T-cell (primary cell): ENCODE measurements at regions not wholly inside any gene's neighbourhood (a gene's known extent, or its start where the extent isn't known, plus 50 kb on each side); places are given as distances from the start of the nearest gene placed in this dataset.
A peak's percentile ranks its signal among the peaks of the same experiment; 100 is the strongest.

ENCODE experiments used
- ATAC-seq, 4 experiments: fragments of 200-7000 bp in 3 of 4; fragments of 150-1000 bp in 1 of 4; cut with Tn5 transposase; replicated peaks in 1 of 4; 1 replicate in 3 of 4; 2 replicates in 1 of 4; pipeline ENCODE4 v1.10.0; 2021; ENCODE audit warnings: moderate library complexity in 3 of 4, mild to moderate bottlenecking in 2 of 4, moderate number of reproducible peaks in 1 of 4
- CTCF ChIA-PET, 2 donors: fragments of 300-600 bp; sonication (Branson Sonifier 250); formaldehyde crosslinking; loops; one replicate each; lab custom pipeline; 2022; ENCODE audit warnings: antibody characterized with exemption in 2 of 2; lab: Charles Lee
- POLR2A ChIA-PET, 2 donors: fragments of 300-600 bp; sonication (Branson Sonifier 250); formaldehyde crosslinking; loops; one replicate each; lab custom pipeline; 2022; ENCODE audit warnings: antibody characterized with exemption in 2 of 2; lab: Charles Lee
- DNase-seq, 35 experiments: peaks; one replicate each; pipeline versions ENCODE4 v3.0.0 to v3.0.0-alpha.2; 2013 to 2023
- H3K27ac ChIP-seq: one replicate; pipeline ENCODE4 v1.5.1; 2013; ENCODE audit warnings: low read length
- H3K27me3 ChIP-seq, 2 experiments: replicated peaks in 1 of 2; 1 replicate in 1 of 2; 2 replicates in 1 of 2; pipeline versions ENCODE4 v1.6.1 to v1.7.0; 2013; ENCODE audit warnings: low read length in 1 of 2, mixed read lengths in 1 of 2; ENCODE audit not compliant: control insufficient read depth in 2 of 2, insufficient read depth in 2 of 2; ENCODE audit errors: extremely low read depth in 1 of 2
- H3K36me3 ChIP-seq, 2 donors: 1 replicate in 1 of 2; 2 replicates in 1 of 2; pipeline versions ENCODE4 v1.6.1 to v1.7.0; 2013; ENCODE audit warnings: low read length in 1 of 2; ENCODE audit not compliant: control insufficient read depth in 2 of 2, insufficient read depth in 1 of 2; ENCODE audit errors: extremely low read depth in 1 of 2
- H3K4me1 ChIP-seq, 2 experiments: 1 replicate in 1 of 2; 2 replicates in 1 of 2; pipeline versions ENCODE4 v1.6.1 to v1.7.0; 2013; ENCODE audit warnings: low read length in 2 of 2, mixed read lengths in 1 of 2; ENCODE audit not compliant: insufficient read depth in 2 of 2, control insufficient read depth in 1 of 2; ENCODE audit errors: extremely low read depth in 1 of 2
- H3K4me3 ChIP-seq, 2 donors: 1 replicate in 1 of 2; 2 replicates in 1 of 2; pipeline versions ENCODE4 v1.5.1 to v1.7.0; 2013; ENCODE audit warnings: mild to moderate bottlenecking in 2 of 2, low read length in 1 of 2, moderate library complexity in 1 of 2; ENCODE audit not compliant: control insufficient read depth in 1 of 2; ENCODE audit errors: extremely low read depth in 1 of 2
- H3K9me3 ChIP-seq: 2 replicates; pipeline ENCODE4 v1.7.0; 2013
- H3K27ac Mint-ChIP-seq, 2 donors: one replicate each; pipeline ENCODE4 v1.8.0; 2020 to 2021; ENCODE audit warnings: mild to moderate bottlenecking in 2 of 2, mixed read lengths in 2 of 2
- H3K27me3 Mint-ChIP-seq, 2 donors: one replicate each; pipeline ENCODE4 v1.8.0; 2021 to 2022; ENCODE audit warnings: mixed read lengths in 2 of 2
- H3K36me3 Mint-ChIP-seq: one replicate; pipeline ENCODE4 v1.8.0; 2021; ENCODE audit warnings: mixed read lengths
- H3K4me1 Mint-ChIP-seq, 3 donors: one replicate each; pipeline ENCODE4 v1.8.0; 2020 to 2022; ENCODE audit warnings: mixed read lengths in 3 of 3, mild to moderate bottlenecking in 1 of 3
- H3K4me3 Mint-ChIP-seq, 3 donors: one replicate each; pipeline ENCODE4 v1.8.0; 2020 to 2022; ENCODE audit warnings: mild to moderate bottlenecking in 3 of 3, mixed read lengths in 3 of 3, moderate library complexity in 3 of 3
- H3K9me3 Mint-ChIP-seq, 3 donors: one replicate each; pipeline ENCODE4 v1.8.0; 2020 to 2022; ENCODE audit warnings: mixed read lengths in 3 of 3
- WGBS: methylation state at CpG from one replicate; pipeline ENCODE4 v1.1.5; 2013; ENCODE audit warnings: missing lambda C conversion rate; ENCODE audit not compliant: insufficient coverage; 5-methylcytosine and 5-hydroxymethylcytosine counted together

DNA sequence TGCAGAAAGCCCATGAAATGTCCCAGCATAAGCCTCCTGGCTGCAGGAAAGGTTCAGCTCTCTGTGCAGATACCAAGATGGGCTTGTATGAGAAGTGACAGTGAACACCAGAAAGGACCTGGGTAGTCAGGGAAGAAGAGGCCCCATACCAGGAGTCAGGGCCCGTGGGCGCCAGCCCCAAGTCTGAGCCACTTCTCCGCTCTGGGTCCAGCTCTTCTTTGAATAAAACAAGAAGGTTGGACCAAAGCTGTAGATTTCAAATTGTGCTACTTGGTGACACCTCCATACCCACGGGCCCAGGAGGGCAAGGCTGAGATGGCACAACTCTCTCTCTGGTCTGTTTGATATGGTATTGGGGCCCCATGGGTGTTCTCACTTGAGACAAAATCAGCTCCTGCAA lies 261.5 kb downstream of the UACA start:
- H3K9me3 ChIP-seq: no peaks in the 10 kb centered on the region
- ChIA-PET CTCF (interaction anchor here in 1 of 2 donors (0.7 kb wide), 1 partner anchor 13 kb away, joined by 3 read pairs; no protein-coding TSS in a partner anchor), POLR2A (no interaction called here)
- no peaks in the 10 kb centered on the region for H3K27me3 Mint-ChIP-seq
- H3K9me3 Mint-ChIP-seq: peaks cover 0 to 3% (median 0%) of the 10 kb centered on the region in 3 donors
- H3K4me3 ChIP-seq: no peak overlapping the region
- peaks cover 4% of the 10 kb centered on the region for H3K36me3 Mint-ChIP-seq
- H3K36me3 ChIP-seq: no peaks in the 10 kb centered on the region
- no CpG with 5 or more reads among the region's 4 CpGs for WGBS
- H3K27ac ChIP-seq: no peak overlapping the region
- no peak overlapping the region for H3K27ac Mint-ChIP-seq
- ATAC-seq (no peak), DNase-seq (no peak)
- H3K27me3 ChIP-seq: peaks cover 0 to 6% of the 10 kb centered on the region in 2 experiments
- H3K4me3 Mint-ChIP-seq: peak overlapping the region in 1 of 3 donors; percentile 37
- H3K4me1 Mint-ChIP-seq: peaks cover 60 to 71% (median 65%) of the 10 kb centered on the region in 3 donors
- H3K4me1 ChIP-seq: peaks cover 30 to 58% of the 10 kb centered on the region in 2 experiments

DNA sequence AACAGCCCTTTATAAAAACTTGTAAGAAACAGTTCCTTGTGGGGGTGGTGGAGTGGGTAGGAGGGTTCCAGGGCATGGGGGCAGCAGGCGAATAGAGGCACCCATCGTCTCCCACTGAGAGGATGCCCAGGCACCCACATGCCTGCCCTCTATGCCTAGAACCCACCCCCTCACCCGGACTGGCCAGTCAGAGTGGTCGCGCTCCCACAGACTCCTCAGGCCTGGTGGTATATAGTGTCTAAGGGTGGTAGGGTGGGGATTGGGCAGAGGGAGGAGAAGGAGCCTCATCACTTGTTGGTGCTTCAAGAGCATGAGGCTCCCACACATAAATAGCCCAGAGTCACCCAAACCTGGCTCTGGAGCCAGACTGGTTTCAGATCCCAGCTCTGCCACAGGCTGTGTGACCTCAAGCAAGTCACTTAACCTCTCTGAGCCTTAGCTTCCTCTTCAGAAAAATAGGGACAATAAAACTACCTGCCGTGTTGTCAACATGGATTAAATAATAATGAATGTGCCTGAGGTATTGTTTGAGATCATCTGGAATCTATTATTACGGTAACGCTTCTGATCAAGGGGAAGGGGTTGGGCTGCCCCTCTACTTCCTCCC lies 262.1 kb downstream of the UACA start:
- no peak overlapping the region for H3K27ac ChIP-seq
- ChIA-PET CTCF (interaction anchor here in 1 of 2 donors (0.7 kb wide), 1 partner anchor 12 kb away, joined by 3 read pairs; no protein-coding TSS in a partner anchor), POLR2A (no interaction called here)
- ATAC-seq (no peak), DNase-seq (no peak)
- no peaks in the 10 kb centered on the region for H3K36me3 ChIP-seq
- H3K4me3 Mint-ChIP-seq: peak overlapping the region in 1 of 3 donors; percentile 37
- no peaks in the 10 kb centered on the region for H3K27me3 Mint-ChIP-seq
- H3K27ac Mint-ChIP-seq: no peak overlapping the region
- no CpG with 5 or more reads among the region's 8 CpGs for WGBS
- H3K4me1 ChIP-seq: peaks cover 30 to 61% of the 10 kb centered on the region in 2 experiments
- H3K27me3 ChIP-seq: peaks cover 0 to 6% of the 10 kb centered on the region in 2 experiments
- H3K9me3 ChIP-seq: no peaks in the 10 kb centered on the region
- no peaks in the 10 kb centered on the region for H3K36me3 Mint-ChIP-seq
- no peaks in the 10 kb centered on the region for H3K9me3 Mint-ChIP-seq
- H3K4me1 Mint-ChIP-seq: peaks cover 57 to 77% (median 66%) of the 10 kb centered on the region in 3 donors
- H3K4me3 ChIP-seq: no peak overlapping the region

DNA sequence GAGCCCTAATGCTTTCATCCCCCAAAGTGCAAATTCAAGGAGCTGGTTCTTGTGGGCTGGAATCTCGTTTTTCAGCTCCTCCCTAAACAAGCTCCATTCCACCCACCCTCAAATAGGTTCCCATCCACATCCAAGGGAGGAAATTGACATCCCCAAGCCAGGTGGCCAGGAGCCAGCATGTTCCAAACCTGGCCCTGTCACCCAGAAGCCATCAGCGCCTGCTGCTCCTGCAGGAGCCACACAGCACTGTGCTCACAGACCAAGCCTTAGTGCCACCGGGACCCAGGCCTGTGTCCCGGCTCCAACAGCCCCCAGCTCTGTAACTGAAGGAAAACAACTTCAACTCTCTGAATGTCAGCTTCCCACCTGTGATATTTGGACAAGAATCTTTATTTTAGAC lies 263.6 kb downstream of the UACA start:
- H3K27me3 ChIP-seq: peaks cover 0 to 6% of the 10 kb centered on the region in 2 experiments
- DNase-seq (no peak), ATAC-seq (no peak)
- CTCF ChIA-PET: no interaction called here
- H3K4me3 ChIP-seq: no peak overlapping the region
- H3K9me3 ChIP-seq: no peaks in the 10 kb centered on the region
- WGBS: 89% methylated on average over 2 of the region's 4 CpGs
- H3K36me3 Mint-ChIP-seq: no peaks in the 10 kb centered on the region
- peaks cover 30 to 58% of the 10 kb centered on the region in 2 experiments for H3K4me1 ChIP-seq
- H3K27me3 Mint-ChIP-seq: no peaks in the 10 kb centered on the region
- no peak overlapping the region for H3K27ac ChIP-seq
- POLR2A ChIA-PET: no interaction called here
- no peaks in the 10 kb centered on the region for H3K36me3 ChIP-seq
- H3K4me3 Mint-ChIP-seq: no peak overlapping the region
- H3K9me3 Mint-ChIP-seq: no peaks in the 10 kb centered on the region
- H3K4me1 Mint-ChIP-seq: peaks cover 60 to 85% (median 67%) of the 10 kb centered on the region in 3 donors
- no peak overlapping the region for H3K27ac Mint-ChIP-seq

- H3K27me3 ChIP-seq: peaks cover 0 to 6% of the 10 kb centered on the region in 2 experiments
- peaks cover 17 to 58% of the 10 kb centered on the region in 2 experiments for H3K4me1 ChIP-seq
- no peaks in the 10 kb centered on the region for H3K36me3 ChIP-seq
- no peak overlapping the region for H3K4me3 ChIP-seq
- no peaks in the 10 kb centered on the region for H3K9me3 ChIP-seq
- ChIA-PET CTCF (no interaction called here), POLR2A (no interaction called here)
- Mint-ChIP-seq H3K27ac (no peak overlapping the region), H3K4me3 (no peak overlapping the region), H3K27me3 (no peaks in the 10 kb centered on the region), H3K9me3 (no peaks in the 10 kb centered on the region), H3K4me1 (peaks cover 60 to 85% (median 67%) of the 10 kb centered on the region in 3 donors), H3K36me3 (no peaks in the 10 kb centered on the region)
- ATAC-seq (no peak), DNase-seq (no peak)
- no peak overlapping the region for H3K27ac ChIP-seq
- 95% methylated on average over 10 of the region's 12 CpGs for WGBS
Measured at GRCh38 chr15:70498096-70498626, 265.2 kb downstream of the UACA start.

DNA sequence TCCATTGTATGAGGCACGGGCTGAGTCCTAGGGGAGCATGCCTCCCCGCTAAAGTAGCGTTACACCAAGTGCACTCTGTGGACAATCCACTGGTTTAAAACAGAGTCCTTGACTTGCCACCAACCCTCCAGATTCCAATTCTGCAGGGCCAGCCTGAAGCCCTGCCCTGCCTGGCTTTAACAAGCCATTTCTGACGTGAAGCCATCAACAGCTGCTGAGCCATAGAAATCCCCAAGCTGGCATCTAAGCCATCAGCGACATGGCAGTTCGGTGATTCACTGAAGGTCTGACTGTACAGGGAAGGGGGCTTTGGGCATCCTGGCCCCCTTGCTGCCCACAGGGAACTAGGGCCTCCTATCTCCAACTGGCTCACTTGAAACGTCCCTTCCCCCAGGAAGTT lies 265.7 kb downstream of the UACA start:
- WGBS: 83% methylated on average over 7 of the region's 7 CpGs
- H3K4me1 ChIP-seq: peaks cover 14 to 58% of the 10 kb centered on the region in 2 experiments
- Mint-ChIP-seq H3K4me3 (no peak overlapping the region), H3K9me3 (no peaks in the 10 kb centered on the region), H3K27me3 (no peaks in the 10 kb centered on the region), H3K36me3 (no peaks in the 10 kb centered on the region), H3K27ac (no peak overlapping the region), H3K4me1 (peaks cover 60 to 85% (median 67%) of the 10 kb centered on the region in 3 donors)
- DNase-seq (no peak), ATAC-seq (no peak)
- CTCF ChIA-PET: interaction anchor here in 1 of 2 donors (1.5 kb wide), 1 partner anchor 10 kb away, joined by 4 read pairs; no protein-coding TSS in a partner anchor
- H3K27ac ChIP-seq: no peak overlapping the region
- peaks cover 0 to 6% of the 10 kb centered on the region in 2 experiments for H3K27me3 ChIP-seq
- POLR2A ChIA-PET: no interaction called here
- no peaks in the 10 kb centered on the region for H3K36me3 ChIP-seq
- no peaks in the 10 kb centered on the region for H3K9me3 ChIP-seq
- no peak overlapping the region for H3K4me3 ChIP-seq

DNA sequence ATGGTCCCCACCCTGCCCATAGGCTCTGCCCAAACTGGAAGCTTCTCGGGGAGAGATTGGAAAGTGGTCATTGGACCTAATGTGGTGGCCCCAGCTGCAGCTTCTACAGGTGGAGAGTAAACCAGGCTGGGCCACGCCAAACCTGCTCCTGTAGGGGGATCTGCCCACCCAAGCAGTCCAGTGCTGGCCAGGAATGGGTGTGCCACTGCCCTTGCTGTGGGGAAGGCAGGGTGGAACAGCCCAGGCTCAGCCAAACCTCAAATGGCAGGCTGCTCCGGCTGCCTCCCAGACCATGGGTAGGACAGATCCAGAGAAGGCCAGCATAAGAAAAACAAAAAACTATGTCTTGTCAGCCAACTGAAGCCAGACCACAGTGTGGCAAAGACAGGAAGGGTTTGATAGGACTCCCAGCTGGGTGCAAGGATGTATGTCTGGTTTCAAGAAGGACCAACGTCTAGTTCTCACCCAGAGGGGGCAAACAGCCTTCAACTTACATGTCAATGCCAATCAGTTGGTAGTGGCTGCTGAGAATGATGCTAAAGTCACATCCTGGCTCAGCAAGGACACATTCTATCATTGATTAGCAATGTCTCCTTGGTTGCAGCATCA lies 267.3 kb downstream of the UACA start:
- no peak overlapping the region for H3K4me3 ChIP-seq
- Mint-ChIP-seq H3K27me3 (no peaks in the 10 kb centered on the region), H3K4me3 (no peak overlapping the region), H3K4me1 (peaks cover 64 to 88% (median 71%) of the 10 kb centered on the region in 3 donors), H3K27ac (peak overlapping the region; percentile 49 to 66), H3K9me3 (no peaks in the 10 kb centered on the region), H3K36me3 (no peaks in the 10 kb centered on the region)
- DNase-seq (no peak), ATAC-seq (no peak)
- H3K4me1 ChIP-seq: peaks cover 24 to 58% of the 10 kb centered on the region in 2 experiments
- peaks cover 0 to 2% of the 10 kb centered on the region in 2 experiments for H3K27me3 ChIP-seq
- no peak overlapping the region for H3K27ac ChIP-seq
- ChIA-PET CTCF (interaction anchor here (0.5 to 1.5 kb wide), 3 partner anchors 8 to 1020 kb away, joined by 3 to 4 read pairs (median 4); no protein-coding TSS in a partner anchor), POLR2A (no interaction called here)
- WGBS: 95% methylated on average over 3 of the region's 4 CpGs
- no peaks in the 10 kb centered on the region for H3K9me3 ChIP-seq
- no peaks in the 10 kb centered on the region for H3K36me3 ChIP-seq
